IMR-90 (cell line): ENCODE measurements at regions not wholly inside any gene's neighbourhood (a gene's known extent, or its start where the extent isn't known, plus 50 kb on each side); places are given as distances from the start of the nearest gene placed in this dataset.

Experiments
- ATAC-seq: fragments of 200-7000 bp; cut with Tn5 transposase; 2 replicates; pipeline ENCODE4 v1.9.1; 2020; ENCODE audit warnings: low read depth, mild to moderate bottlenecking, moderate library complexity
- BruUV-seq: library from RNA; stranded (reverse); fragments of 400-500 nt; replicated peaks from 2 replicates; lab custom pipeline; 2021; lab: Mats Ljungman, UMichigan
- CTCF ChIA-PET: fragments of 300-600 bp; formaldehyde crosslinking; extraction: SDS; loops from one replicate; lab custom pipeline; 2021; ENCODE audit warnings: antibody characterized with exemption; lab: Yijun Ruan, JAX
- POLR2A ChIA-PET: fragments of 300-600 bp; sonication (Branson Sonifier 250); formaldehyde crosslinking; loops from one replicate; lab custom pipeline; 2022; ENCODE audit warnings: antibody characterized with exemption; ENCODE audit not compliant: unreplicated experiment; lab: Charles Lee
- DNase-seq: peaks from one replicate; pipeline ENCODE4 v3.0.0; 2013
- H2AFZ ChIP-seq: replicated peaks from 2 replicates; pipeline ENCODE3; 2013; ENCODE audit warnings: low read length, mild to moderate bottlenecking; ENCODE audit not compliant: poor library complexity
- H2AK5ac ChIP-seq: 2 replicates; pipeline ENCODE4 v1.6.1; 2013; ENCODE audit warnings: low read depth, low read length, inconsistent platforms
- H2AK9ac ChIP-seq: replicated peaks from 2 replicates; pipeline ENCODE3; 2013; ENCODE audit warnings: mild to moderate bottlenecking, low read depth, low read length, moderate library complexity; ENCODE audit not compliant: poor library complexity
- H2BK120ac ChIP-seq: 2 replicates; pipeline ENCODE4 v1.6.1; 2013; ENCODE audit warnings: low read depth, low read length, inconsistent platforms
- H2BK15ac ChIP-seq: 3 replicates; pipeline ENCODE4 v1.6.1; 2013; ENCODE audit warnings: low read depth, low read length, inconsistent platforms
- H2BK20ac ChIP-seq: 2 replicates; pipeline ENCODE4 v1.6.1; 2013; ENCODE audit warnings: low read depth, mild to moderate bottlenecking, inconsistent platforms, low read length, moderate library complexity
- H2BK5ac ChIP-seq: 2 replicates; pipeline ENCODE4 v1.6.1; 2013; ENCODE audit warnings: mild to moderate bottlenecking, low read depth, low read length, inconsistent platforms; ENCODE audit not compliant: poor library complexity, severe bottlenecking
- H3K14ac ChIP-seq: replicated peaks from 2 replicates; pipeline ENCODE4 v1.6.1; 2013; ENCODE audit warnings: low read depth, low read length, inconsistent platforms
- H3K18ac ChIP-seq: 2 replicates; pipeline ENCODE4 v1.6.1; 2013; ENCODE audit warnings: low read depth, low read length, control low read depth
- H3K23ac ChIP-seq: 2 replicates; pipeline ENCODE4 v1.6.1; 2013; ENCODE audit warnings: low read depth, low read length, inconsistent platforms
- H3K27ac ChIP-seq: 2 replicates; pipeline ENCODE4 v1.5.1; 2013; ENCODE audit warnings: mild to moderate bottlenecking, control low read depth, low read length; ENCODE audit not compliant: insufficient read depth
- H3K27me3 ChIP-seq: 2 replicates; pipeline ENCODE4 v1.6.1; 2013; ENCODE audit warnings: low read length; ENCODE audit not compliant: control insufficient read depth, insufficient read depth
- H3K36me3 ChIP-seq: 2 replicates; pipeline ENCODE4 v1.6.1; 2013; ENCODE audit warnings: low read length, mixed read lengths; ENCODE audit not compliant: control insufficient read depth, insufficient read depth
- H3K4ac ChIP-seq: 2 replicates; pipeline ENCODE4 v1.6.1; 2013; ENCODE audit warnings: low read depth, low read length, inconsistent platforms
- H3K4me1 ChIP-seq: 2 replicates; pipeline ENCODE4 v1.6.1; 2013; ENCODE audit warnings: low read length, mixed read lengths; ENCODE audit not compliant: control insufficient read depth, insufficient read depth
- H3K4me2 ChIP-seq: 2 replicates; pipeline ENCODE4 v1.6.1; 2013; ENCODE audit warnings: low read depth, mild to moderate bottlenecking, control low read depth, low read length, moderate library complexity
- H3K4me3 ChIP-seq: 2 replicates; pipeline ENCODE4 v1.5.1; 2013; ENCODE audit warnings: low read depth, mild to moderate bottlenecking, control low read depth, low read length, moderate library complexity; ENCODE audit not compliant: insufficient read depth
- H3K56ac ChIP-seq: 2 replicates; pipeline ENCODE4 v1.6.1; 2013; ENCODE audit warnings: low read length, inconsistent platforms; ENCODE audit not compliant: insufficient read depth; ENCODE audit errors: extremely low read depth
- H3K79me1 ChIP-seq, 2 experiments: 2 replicates each; pipeline ENCODE4 v1.6.1; 2013; ENCODE audit warnings: low read length in 2 of 2, inconsistent platforms in 1 of 2, low read depth in 1 of 2
- H3K9ac ChIP-seq: 2 replicates; pipeline ENCODE4 v1.6.1; 2013; ENCODE audit warnings: low read depth, low read length, control low read depth
- H3K9me1 ChIP-seq: 2 replicates; pipeline ENCODE4 v1.6.1; 2013; ENCODE audit warnings: low read length, inconsistent platforms; ENCODE audit not compliant: insufficient read depth
- H3K9me3 ChIP-seq: 2 replicates; pipeline ENCODE4 v1.6.1; 2013; ENCODE audit warnings: low read length; ENCODE audit not compliant: control insufficient read depth, insufficient read depth
- H4K20me1 ChIP-seq: 2 replicates; pipeline ENCODE4 v1.6.1; 2013; ENCODE audit warnings: low read length, inconsistent platforms; ENCODE audit not compliant: insufficient read depth
- H4K5ac ChIP-seq: 2 replicates; pipeline ENCODE4 v1.6.1; 2013; ENCODE audit warnings: mild to moderate bottlenecking, low read depth, low read length, control low read depth
- H4K8ac ChIP-seq, 2 experiments: 2 replicates each; pipeline ENCODE4 v1.6.1; 2013; ENCODE audit warnings: low read depth in 2 of 2, low read length in 2 of 2, control low read depth in 1 of 2, inconsistent platforms in 1 of 2
- H4K91ac ChIP-seq: 2 replicates; pipeline ENCODE4 v1.6.1; 2013; ENCODE audit warnings: low read depth, low read length, inconsistent platforms; ENCODE audit not compliant: insufficient read depth
- CEBPB ChIP-seq: IDR thresholded peaks from 2 replicates; pipeline ENCODE4 v1.6.1; 2012; ENCODE audit warnings: low read depth, low read length, improper control_type of control experiment
- FOS ChIP-seq: fragments of 150-350 bp; IDR thresholded peaks from 2 replicates; pipeline ENCODE4 v1.6.1; 2016; ENCODE audit warnings: low read depth, low read length
- MAFK ChIP-seq: IDR thresholded peaks from 2 replicates; pipeline ENCODE4 v1.6.1; 2012; ENCODE audit warnings: low read depth, low read length, improper control_type of control experiment
- MXI1 ChIP-seq: IDR thresholded peaks from 2 replicates; pipeline ENCODE4 v1.6.1; 2012; ENCODE audit warnings: low read depth, mild to moderate bottlenecking, low read length, moderate library complexity, borderline replicate concordance
- NFE2L2 ChIP-seq: fragments of 150-350 bp; IDR thresholded peaks from 2 replicates; pipeline ENCODE4 v1.6.1; 2016; ENCODE audit warnings: low read depth, mild to moderate bottlenecking, low read length
- POLR2A ChIP-seq: IDR thresholded peaks from 2 replicates; pipeline ENCODE4 v1.6.1; 2012; ENCODE audit warnings: mild to moderate bottlenecking, low read depth, low read length
- RAD21 ChIP-seq: IDR thresholded peaks from 2 replicates; pipeline ENCODE4 v1.6.1; 2012; ENCODE audit warnings: low read length, improper control_type of control experiment
- WGBS, 2 experiments: methylation state at CpG; one replicate each; pipeline versions ENCODE4 v1.1.5 to v1.1.7; 2013; ENCODE audit warnings: missing lambda C conversion rate in 2 of 2; ENCODE audit not compliant: insufficient read length in 1 of 2; ENCODE audit errors: extremely low coverage in 2 of 2; 5-methylcytosine and 5-hydroxymethylcytosine counted together
- dilution Hi-C: fragments of 300-500 bp; cut with HindIII; formaldehyde crosslinking; loops from one replicate; pipeline ENCODE4 v1.14.3; 2018; ENCODE audit warnings: low sequenced_read_pairs; ENCODE audit not compliant: unreplicated experiment
- in situ Hi-C: fragments of 300-500 bp; cut with MboI; formaldehyde crosslinking; loops from 3 replicates; pipeline ENCODE4 v1.14.3; 2019; ENCODE audit warnings: low sequenced_read_pairs, inconsistent platforms, mixed read lengths
- intact Hi-C: fragments of 100-400 bp; cut with micrococcal nuclease; formaldehyde crosslinking; loops from 2 replicates; pipeline ENCODE4 v1.10.0; 2022

DNA sequence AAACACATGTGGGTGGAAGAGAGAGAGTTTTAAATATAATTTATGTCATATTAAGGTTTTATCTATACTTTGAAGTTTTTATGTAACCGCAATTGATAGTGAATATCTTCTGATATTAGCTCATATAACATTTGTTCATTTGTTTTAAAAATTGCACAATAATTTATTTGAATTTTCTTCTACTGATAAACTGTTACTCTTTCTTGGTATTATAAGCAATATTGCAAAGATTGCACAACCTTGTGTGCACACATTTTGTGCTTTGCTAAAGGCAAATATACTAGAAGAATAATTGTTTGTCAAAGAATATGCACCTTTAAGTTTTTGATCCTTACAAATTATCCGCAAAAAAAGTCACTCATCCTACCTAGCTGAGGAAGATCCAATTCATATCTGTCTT, 275.7 kb downstream of the TLR4 start:
- H4K91ac ChIP-seq = no peak overlapping the region
- dilution Hi-C loops = no loop called here
- BruUV-seq = no TSS peak
- H2BK5ac ChIP-seq = no peak overlapping the region
- no peak overlapping the region for H2BK15ac ChIP-seq
- no peaks in the 10 kb centered on the region for H3K9me1 ChIP-seq
- H2BK20ac ChIP-seq = no peak overlapping the region
- no peak overlapping the region for H3K23ac ChIP-seq
- H3K4me1 ChIP-seq = no peaks in the 10 kb centered on the region
- no peak overlapping the region for H2AFZ ChIP-seq
- no peak for TF ChIP-seq MXI1
- TF ChIP-seq RAD21 = no peak
- TF ChIP-seq NFE2L2 = no peak
- TF ChIP-seq CEBPB = peak; percentile 56; the same call in 1 of the 2 replicates
- TF ChIP-seq POLR2A = no peak
- TF ChIP-seq MAFK = no peak
- no peak for TF ChIP-seq FOS
- no peak overlapping the region for H4K5ac ChIP-seq
- H3K36me3 ChIP-seq = no peaks in the 10 kb centered on the region
- no peak overlapping the region for H3K4ac ChIP-seq
- no peak overlapping the region for H3K4me2 ChIP-seq
- H3K79me1 ChIP-seq = no peaks in the 10 kb centered on the region
- no peak overlapping the region for H3K27ac ChIP-seq
- in situ Hi-C loops = no loop called here
- intact Hi-C loops = no loop called here
- no peak overlapping the region for H3K56ac ChIP-seq
- no peak overlapping the region for H4K8ac ChIP-seq
- H3K9me3 ChIP-seq = 0 out of 2 replicates have a peak, but pooled peaks cover 4% of the 10 kb centered on the region
- no peaks in the 10 kb centered on the region for H3K27me3 ChIP-seq
- no peak overlapping the region for H3K18ac ChIP-seq
- DNase-seq = no peak
- no peak for ATAC-seq
- CTCF ChIA-PET = interaction anchor here (0.6 kb wide), 1 partner anchor 46 kb away, joined by 3 read pairs; no protein-coding TSS in a partner anchor
- H3K14ac ChIP-seq = no peak overlapping the region
- no peak overlapping the region for H3K9ac ChIP-seq
- H4K20me1 ChIP-seq = no peaks in the 10 kb centered on the region
- WGBS, 2 experiments = no CpG with 5 or more reads among the region's 2 CpGs
- POLR2A ChIA-PET = no interaction called here
- H2AK5ac ChIP-seq = no peak overlapping the region
- no peak overlapping the region for H2BK120ac ChIP-seq
- no peak overlapping the region for H3K4me3 ChIP-seq
- H2AK9ac ChIP-seq = no peak overlapping the region
